Activated T-helper 17 cell treated with anti-CD3 and anti-CD28 coated beads, Interleukin-2, amount 50 U/mL, for 72 hours (primary cell): ENCODE measurements at regions not wholly inside any gene's neighbourhood (a gene's known extent, or its start where the extent isn't known, plus 50 kb on each side); places are given as distances from the start of the nearest gene placed in this dataset.
"Not testable (repeated sequence)": the region's sequence is repeated elsewhere in the genome, so short reads cannot be mapped to it uniquely, and the experiment has no call there.

Experiments used
- ATAC-seq: fragments of 150-1000 bp; cut with Tn5 transposase; replicated peaks from 2 replicates; pipeline ENCODE4 v1.10.0; 2021; ENCODE audit warnings: mild to moderate bottlenecking, moderate library complexity
- H3K27ac Mint-ChIP-seq: one replicate; pipeline ENCODE4 v1.8.0; 2022; ENCODE audit warnings: mixed read lengths
- H3K27me3 Mint-ChIP-seq: one replicate; pipeline ENCODE4 v1.8.0; 2022; ENCODE audit warnings: mixed read lengths
- H3K36me3 Mint-ChIP-seq: one replicate; pipeline ENCODE4 v1.8.0; 2022; ENCODE audit warnings: low read depth, mild to moderate bottlenecking, mixed read lengths
- H3K4me1 Mint-ChIP-seq: one replicate; pipeline ENCODE4 v1.8.0; 2022; ENCODE audit warnings: mixed read lengths
- H3K4me3 Mint-ChIP-seq: one replicate; pipeline ENCODE4 v1.8.0; 2022; ENCODE audit warnings: mild to moderate bottlenecking, mixed read lengths
- H3K9me3 Mint-ChIP-seq: one replicate; pipeline ENCODE4 v1.8.0; 2022; ENCODE audit warnings: mixed read lengths

DNA sequence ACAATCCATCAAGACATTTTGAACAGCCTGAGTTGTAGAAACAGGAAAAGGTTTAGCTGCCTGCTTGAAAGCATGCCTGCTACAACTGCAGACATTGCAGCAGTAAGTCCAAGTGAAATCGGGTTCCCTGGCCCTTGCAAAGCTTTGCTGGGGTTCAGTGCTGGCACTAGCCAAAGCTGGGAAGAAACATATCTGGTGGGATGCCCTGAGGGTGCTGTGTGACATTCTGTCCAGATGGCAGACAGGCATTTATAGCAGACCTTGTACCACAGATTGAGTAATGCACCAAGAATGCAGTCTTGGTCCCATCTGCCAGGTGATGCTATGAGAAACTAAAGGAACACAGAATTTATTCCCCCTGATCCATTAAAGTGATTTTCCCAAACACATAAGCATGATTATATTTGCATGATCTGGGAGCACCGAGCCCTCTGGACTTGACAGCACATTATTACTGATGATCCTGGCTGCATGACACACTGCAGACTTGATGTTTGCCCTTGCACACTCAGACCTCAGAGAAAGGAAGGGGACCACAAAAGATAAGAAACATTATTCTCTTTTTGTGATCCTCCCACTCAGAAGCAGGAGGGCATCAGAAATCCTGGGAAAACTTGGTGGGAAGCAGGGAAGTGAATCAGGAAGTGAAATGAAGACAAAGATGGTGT lies 223.7 kb upstream of the FAM78B start:
- Mint-ChIP-seq H3K4me1 (no peaks in the 10 kb centered on the region), H3K4me3 (no peak overlapping the region), H3K27ac (no peak overlapping the region), H3K27me3 (peaks cover 8% of the 10 kb centered on the region), H3K36me3 (no peaks in the 10 kb centered on the region), H3K9me3 (no peaks in the 10 kb centered on the region)
- no peak for ATAC-seq

DNA sequence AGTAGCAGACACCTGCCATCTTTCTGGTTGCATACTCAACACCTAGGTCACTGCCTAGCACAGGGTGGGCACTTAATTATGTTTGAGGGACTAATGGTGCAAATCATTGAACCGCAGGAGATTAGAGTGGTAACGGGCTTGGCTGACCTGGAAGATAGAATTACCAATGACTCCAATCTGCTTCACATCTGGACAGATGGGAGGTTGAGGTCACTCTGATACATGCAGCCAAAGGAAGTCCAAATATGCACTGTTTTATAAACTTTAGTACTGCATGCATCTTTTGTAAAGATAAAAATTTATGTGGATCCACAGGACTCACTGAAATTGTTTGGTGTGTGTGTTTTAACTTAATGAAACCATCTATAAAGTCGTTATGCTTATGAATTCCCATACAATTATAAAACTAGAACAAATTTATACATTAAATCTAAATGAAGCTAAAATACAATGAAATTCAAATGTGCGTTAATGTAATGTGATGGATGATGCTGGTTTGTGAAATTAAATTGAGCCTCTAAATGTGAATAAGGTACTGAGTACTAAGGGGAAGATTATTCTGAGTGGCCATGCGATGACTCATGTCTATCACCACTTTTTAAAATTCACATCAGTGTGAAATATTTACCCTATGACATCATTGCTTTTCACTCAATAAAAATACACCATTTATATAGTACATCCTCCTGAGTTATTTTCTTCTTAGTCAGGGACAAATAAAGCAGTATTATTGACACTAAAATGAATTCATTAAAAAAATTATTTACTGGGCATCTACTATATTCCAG lies 224.7 kb upstream of the FAM78B start:
- Mint-ChIP-seq H3K4me1 (no peaks in the 10 kb centered on the region), H3K27me3 (peaks cover 9% of the 10 kb centered on the region)
- no peak for ATAC-seq

DNA sequence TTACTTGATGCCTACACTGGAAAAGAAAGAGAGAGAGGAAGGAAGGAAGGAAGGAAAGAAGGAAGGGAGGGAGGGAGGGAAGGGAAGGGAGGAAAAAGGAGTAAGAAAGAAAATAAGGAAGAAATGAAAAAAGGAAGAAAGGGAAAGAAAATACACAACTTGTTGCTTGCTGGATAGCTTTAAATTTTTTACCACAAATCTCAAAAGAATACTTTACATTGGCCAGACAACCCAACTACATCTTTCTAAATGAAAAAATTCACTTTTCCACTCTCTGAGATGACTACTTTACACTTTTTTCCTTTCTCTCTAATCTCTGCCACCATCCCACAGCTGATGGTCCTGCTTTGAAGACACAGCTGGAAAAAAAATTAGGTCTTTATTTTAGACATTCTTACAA lies 228.9 kb upstream of the FAM78B start:
- no peak overlapping the region for H3K4me3 Mint-ChIP-seq
- no peaks in the 10 kb centered on the region for H3K4me1 Mint-ChIP-seq
- no peak for ATAC-seq
- H3K27ac Mint-ChIP-seq: no peak overlapping the region
- H3K9me3 Mint-ChIP-seq: no peaks in the 10 kb centered on the region
- H3K36me3 Mint-ChIP-seq: no peaks in the 10 kb centered on the region
- peaks cover 10% of the 10 kb centered on the region for H3K27me3 Mint-ChIP-seq

More for the DNA sequence above, 224.7 kb upstream of the FAM78B start:
- Mint-ChIP-seq H3K4me3 (no peak overlapping the region), H3K9me3 (no peaks in the 10 kb centered on the region), H3K27ac (no peak overlapping the region), H3K36me3 (no peaks in the 10 kb centered on the region)

DNA sequence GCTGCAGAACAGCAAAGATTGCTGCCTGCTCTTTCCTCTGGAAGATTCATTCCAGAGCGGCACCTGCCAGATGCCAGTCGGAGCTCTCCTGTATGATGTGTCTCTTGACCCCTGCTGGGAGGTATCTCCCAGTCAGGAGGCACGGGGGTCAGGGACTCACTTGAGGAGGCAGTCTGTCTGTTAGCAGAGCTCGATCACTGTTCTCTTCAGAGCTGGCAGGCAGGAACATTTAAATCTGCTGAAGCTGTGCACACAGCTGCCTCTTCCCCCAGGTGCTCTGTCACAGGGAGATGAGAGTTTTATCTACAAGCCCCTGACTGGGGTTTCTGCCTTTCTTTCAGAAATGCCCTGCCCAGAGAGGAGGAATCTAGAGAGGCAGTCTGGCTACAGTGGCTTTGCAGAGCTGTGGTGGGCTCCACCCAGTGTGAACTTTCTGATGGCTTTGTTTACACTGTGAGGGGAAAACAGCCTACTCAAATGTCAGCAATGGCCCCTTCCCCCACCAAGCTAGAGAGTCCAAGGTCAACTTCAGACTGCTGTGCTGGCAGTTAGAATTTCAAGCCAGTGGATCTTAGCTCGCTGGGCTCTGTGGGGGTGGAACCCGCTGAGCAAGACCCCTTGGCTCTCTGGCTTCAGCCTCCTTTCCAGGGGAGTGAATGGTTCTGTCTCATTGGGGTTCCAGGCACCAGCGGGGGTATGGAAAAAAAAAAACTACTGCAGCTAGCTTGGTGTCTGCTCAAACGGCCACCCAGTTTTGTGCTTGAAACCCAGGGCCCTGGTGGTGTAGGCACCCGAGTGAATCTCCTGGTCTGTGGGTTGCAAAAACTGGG lies 242.7 kb upstream of the FAM78B start:
- not testable (repeated sequence) for H3K27ac Mint-ChIP-seq, ATAC-seq, H3K4me1 Mint-ChIP-seq, H3K36me3 Mint-ChIP-seq, H3K4me3 Mint-ChIP-seq
- Mint-ChIP-seq H3K9me3 (peaks cover 17% of the 10 kb centered on the region), H3K27me3 (peaks cover 19% of the 10 kb centered on the region)

DNA sequence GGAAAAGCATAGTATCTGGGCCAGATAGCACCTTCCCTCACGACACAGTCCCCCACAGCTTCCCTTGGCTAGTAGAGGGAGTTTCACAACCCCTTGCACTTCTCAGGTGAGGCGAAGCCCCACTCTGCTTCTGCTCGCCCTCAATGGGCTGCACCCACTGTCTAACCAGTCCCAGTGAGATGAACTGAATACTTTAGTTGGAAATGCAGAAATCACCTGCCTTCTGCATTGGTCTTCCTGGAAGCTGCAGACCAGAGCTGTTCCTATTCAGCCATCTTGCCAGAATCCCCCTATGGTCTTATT lies 243.2 kb upstream of the FAM78B start:
- Mint-ChIP-seq H3K9me3 (peaks cover 17% of the 10 kb centered on the region), H3K4me3 (no peak overlapping the region), H3K27me3 (peaks cover 21% of the 10 kb centered on the region), H3K27ac (no peak overlapping the region), H3K36me3 (no peaks in the 10 kb centered on the region), H3K4me1 (no peaks in the 10 kb centered on the region)
- no peak for ATAC-seq

DNA sequence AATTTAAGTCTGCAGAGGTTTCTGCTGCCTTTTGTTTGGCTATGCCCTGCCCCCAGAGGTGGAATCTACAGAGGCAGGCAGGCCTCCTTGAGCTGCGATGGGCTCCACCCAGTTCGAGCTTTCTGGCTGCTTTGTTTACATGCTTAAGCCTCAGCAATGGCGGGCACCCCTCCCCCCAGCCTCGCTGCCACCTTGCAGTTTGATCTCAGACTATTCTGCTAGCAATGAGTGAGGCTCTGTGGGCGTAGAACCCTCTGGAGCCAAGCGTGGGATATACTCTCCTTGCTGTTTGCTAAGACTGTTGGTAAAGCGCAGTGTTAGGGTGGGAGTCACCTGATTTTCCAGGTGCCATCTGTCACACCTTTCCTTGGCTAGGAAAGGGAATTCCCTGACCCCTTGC lies 250.0 kb upstream of the FAM78B start:
- H3K27me3 Mint-ChIP-seq: peaks cover 28% of the 10 kb centered on the region
- not testable (repeated sequence) for H3K36me3 Mint-ChIP-seq, H3K27ac Mint-ChIP-seq, H3K4me3 Mint-ChIP-seq, ATAC-seq, H3K4me1 Mint-ChIP-seq, H3K9me3 Mint-ChIP-seq

DNA sequence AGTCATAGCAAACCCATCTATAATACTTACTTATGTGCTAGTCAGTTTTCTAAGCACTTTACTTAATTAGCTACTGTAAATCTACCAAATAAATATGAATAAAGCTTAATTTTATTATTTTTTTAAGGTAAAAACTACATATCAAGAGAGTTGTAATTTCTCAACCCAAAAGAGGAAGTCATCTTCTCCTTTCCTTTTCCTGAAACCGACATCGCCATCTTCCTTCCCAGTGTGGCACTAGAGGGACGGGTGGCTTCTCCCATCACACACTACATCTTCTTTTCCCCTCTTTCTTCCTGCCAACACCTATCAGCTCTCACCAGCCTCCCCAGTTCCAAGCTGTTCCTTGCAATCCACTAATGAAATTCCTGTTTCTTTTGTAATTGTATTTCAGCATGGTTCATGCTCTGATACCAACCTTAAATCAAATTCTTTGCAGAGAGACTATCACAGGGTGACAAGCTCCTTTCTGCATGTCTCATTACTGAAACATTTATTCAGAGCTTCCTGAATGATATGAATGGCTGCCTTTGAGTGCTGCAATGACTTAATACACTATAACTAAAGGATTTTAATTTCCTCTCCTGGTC lies 251.6 kb upstream of the FAM78B start:
- Mint-ChIP-seq H3K36me3 (no peaks in the 10 kb centered on the region), H3K27ac (no peak overlapping the region), H3K4me1 (no peaks in the 10 kb centered on the region), H3K4me3 (no peak overlapping the region), H3K9me3 (peaks cover 8% of the 10 kb centered on the region), H3K27me3 (peaks cover 28% of the 10 kb centered on the region)
- no peak for ATAC-seq

DNA sequence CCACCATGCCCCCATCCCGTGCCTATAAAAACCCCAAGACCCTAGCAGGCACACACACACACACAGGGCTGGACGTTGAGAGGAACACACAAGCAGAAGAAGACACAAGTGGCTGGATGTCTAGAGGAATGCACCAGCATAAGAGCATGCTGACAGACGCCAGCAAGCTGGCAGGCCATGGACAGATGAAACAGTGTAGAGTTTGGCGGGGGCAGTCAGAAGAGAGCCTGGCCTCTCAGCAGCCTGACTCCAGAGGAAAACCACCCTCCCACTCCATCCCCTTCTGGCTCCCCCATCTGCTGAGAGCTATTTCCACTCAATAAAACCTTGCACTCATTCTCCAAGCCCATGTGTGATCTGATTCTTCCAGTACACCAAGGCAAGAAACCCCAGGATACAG lies 255.8 kb upstream of the FAM78B start:
- H3K27ac Mint-ChIP-seq, H3K9me3 Mint-ChIP-seq, H3K4me3 Mint-ChIP-seq, H3K36me3 Mint-ChIP-seq, ATAC-seq, H3K4me1 Mint-ChIP-seq: not testable (repeated sequence)
- peaks cover 19% of the 10 kb centered on the region for H3K27me3 Mint-ChIP-seq

DNA sequence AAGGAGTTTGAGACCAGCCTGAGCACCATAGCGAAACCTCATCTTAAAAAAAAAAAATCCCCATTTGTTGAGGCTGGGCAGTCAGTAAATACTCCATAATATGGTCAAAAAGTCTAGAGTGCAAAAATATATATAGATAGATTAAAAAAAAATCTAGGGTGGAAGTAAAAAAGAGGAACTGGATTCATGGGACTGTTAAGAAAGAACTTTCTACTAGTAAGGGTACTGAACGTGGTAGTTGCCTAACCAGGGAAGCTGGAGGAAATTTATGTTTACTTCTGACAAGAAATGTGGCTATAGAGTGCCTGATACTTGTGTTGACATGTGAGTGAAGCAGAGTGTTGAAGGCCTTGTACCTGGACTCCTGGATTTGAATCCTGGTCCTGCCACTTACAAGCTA lies 265.9 kb upstream of the FAM78B start:
- no peaks in the 10 kb centered on the region for H3K4me1 Mint-ChIP-seq
- no peaks in the 10 kb centered on the region for H3K36me3 Mint-ChIP-seq
- peaks cover 5% of the 10 kb centered on the region for H3K27me3 Mint-ChIP-seq
- no peaks in the 10 kb centered on the region for H3K9me3 Mint-ChIP-seq
- no peak overlapping the region for H3K27ac Mint-ChIP-seq
- ATAC-seq: no peak
- no peak overlapping the region for H3K4me3 Mint-ChIP-seq

DNA sequence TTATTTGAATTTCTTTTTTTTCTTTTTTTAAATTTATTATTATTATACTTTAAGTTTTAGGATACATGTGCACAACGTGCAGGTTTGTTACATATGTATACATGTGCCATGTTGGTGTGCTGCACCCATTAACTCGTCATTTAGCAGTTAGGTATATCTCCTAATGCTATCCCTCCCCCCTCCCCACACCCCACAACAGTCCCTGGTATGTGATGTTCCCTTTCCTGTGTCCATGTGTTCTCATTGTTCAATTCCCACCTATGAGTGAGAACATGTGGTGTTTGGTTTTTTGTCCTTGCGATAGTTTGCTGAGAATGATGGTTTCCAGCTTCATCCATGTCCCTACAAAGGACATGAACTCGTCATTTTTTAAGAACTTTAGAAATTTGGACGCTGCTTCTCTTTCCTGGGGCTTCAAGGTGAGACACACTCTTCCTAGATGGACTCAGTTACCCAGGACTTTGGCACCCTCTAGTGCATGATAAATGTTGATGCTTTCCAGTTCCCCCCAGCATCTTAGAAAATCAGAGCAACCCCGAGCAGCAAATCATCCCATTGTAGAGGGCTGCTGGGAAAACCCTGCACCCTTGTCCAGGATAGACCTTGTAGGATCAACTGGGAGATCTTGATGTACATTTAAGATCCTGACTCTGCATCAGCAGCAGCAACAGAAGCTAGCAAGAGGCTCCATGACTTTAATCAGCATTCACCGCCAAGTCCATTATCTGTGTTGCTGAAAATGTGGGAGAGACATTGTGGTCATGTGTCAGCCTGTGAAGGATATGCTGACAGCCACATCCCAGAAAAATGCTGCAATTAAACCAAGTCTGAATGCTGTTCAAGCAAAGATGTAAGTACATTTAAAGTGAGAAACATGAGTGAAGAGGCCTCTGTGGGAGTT lies 266.9 kb upstream of the FAM78B start:
- H3K9me3 Mint-ChIP-seq, ATAC-seq, H3K27me3 Mint-ChIP-seq, H3K36me3 Mint-ChIP-seq, H3K4me1 Mint-ChIP-seq, H3K4me3 Mint-ChIP-seq, H3K27ac Mint-ChIP-seq: not testable (repeated sequence)

DNA sequence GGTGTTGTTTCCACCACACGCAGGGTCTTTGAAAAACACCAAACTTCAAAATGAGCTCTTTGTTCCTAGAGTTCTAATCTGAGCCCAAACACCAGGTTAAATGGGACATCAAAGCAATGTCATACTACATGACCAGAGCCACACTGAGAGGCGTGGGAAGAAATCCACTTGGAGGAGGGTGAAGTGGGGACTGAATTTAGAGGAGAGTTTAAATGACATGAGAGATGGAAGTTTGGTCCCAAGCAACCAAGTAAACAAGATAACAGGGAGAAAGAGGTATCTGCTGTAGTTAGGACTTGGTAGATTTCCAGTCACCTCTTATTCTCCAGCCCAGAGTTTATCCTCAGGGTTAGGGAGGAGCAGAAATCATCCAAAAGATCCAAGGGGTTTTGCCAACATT lies 290.9 kb upstream of the FAM78B start:
- Mint-ChIP-seq H3K9me3 (no peaks in the 10 kb centered on the region), H3K4me3 (no peak overlapping the region), H3K27me3 (no peaks in the 10 kb centered on the region), H3K4me1 (no peaks in the 10 kb centered on the region), H3K36me3 (no peaks in the 10 kb centered on the region), H3K27ac (no peak overlapping the region)
- no peak for ATAC-seq

DNA sequence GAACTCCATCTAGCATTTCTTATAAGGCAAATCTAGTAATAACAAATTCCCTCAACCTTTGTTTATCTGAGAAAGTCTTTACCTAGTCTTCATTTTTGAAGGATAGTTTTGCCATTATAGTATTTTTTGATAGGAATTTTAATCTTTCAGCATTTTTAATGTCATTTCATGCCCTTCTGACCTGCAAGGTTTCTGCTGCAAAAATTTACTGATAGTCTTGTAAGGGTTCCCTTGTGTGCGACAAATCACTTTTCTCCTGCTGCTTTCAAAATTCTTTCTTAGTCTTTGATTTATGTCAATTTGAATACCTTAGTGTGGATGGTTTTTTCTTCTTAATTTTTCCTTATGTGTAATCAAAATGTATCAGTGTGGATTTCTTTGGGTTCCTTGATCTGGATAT lies 297.5 kb upstream of the FAM78B start:
- Mint-ChIP-seq H3K27me3 (peaks cover 16% of the 10 kb centered on the region), H3K9me3 (peaks cover 15% of the 10 kb centered on the region), H3K36me3 (no peaks in the 10 kb centered on the region), H3K4me3 (no peak overlapping the region), H3K4me1 (no peaks in the 10 kb centered on the region), H3K27ac (no peak overlapping the region)
- ATAC-seq: no peak

DNA sequence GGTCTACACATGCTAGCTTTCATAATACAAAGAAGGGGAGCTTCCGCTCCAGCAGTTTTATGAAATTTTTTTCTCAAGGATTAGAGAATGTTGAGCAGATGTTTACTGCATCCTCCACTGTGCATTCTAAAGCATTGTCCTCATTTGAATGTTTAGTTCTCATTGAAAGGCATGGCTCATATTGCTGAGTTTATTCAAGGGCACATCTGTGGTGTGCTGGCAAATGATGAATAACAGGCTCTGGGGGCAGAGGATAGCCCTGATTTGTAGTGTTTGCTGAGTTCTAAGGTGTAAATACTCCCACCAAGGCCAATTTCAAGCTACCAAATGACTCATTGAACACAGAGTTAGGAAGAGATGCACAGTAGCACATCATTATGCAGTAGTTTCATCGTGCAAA lies 303.2 kb upstream of the FAM78B start:
- ATAC-seq: no peak
- no peak overlapping the region for H3K27ac Mint-ChIP-seq
- no peak overlapping the region for H3K4me3 Mint-ChIP-seq
- peaks cover 9% of the 10 kb centered on the region for H3K9me3 Mint-ChIP-seq
- no peaks in the 10 kb centered on the region for H3K4me1 Mint-ChIP-seq
- no peaks in the 10 kb centered on the region for H3K36me3 Mint-ChIP-seq
- peaks cover 35% of the 10 kb centered on the region for H3K27me3 Mint-ChIP-seq

DNA sequence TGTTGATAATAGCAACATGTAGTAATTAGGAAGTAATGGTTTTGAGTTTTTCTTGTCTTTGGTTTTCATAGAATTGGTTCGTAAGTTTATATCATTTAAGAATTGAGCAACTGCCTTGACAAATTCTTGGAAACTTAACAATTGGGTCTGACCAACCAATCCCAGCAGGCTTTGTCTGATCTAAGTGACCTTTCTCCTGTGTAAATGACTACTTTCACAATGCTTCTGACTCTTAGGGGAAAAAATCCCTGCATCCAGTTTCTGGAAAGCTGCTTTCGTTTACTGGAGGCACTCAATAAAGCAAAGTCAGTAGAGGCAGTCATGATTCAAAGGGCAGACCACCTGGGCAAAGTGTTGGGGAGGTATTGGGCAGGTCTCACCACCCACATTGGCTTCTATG lies 303.6 kb upstream of the FAM78B start:
- Mint-ChIP-seq H3K27ac (no peak overlapping the region), H3K4me1 (no peaks in the 10 kb centered on the region), H3K4me3 (no peak overlapping the region), H3K9me3 (peaks cover 6% of the 10 kb centered on the region), H3K27me3 (peaks cover 35% of the 10 kb centered on the region), H3K36me3 (no peaks in the 10 kb centered on the region)
- ATAC-seq: no peak
